ENCODE measurements at regions not wholly inside any gene's neighbourhood (a gene's known extent, or its start where the extent isn't known, plus 50 kb on each side); places are given as distances from the start of the nearest gene placed in this dataset.

DNA sequence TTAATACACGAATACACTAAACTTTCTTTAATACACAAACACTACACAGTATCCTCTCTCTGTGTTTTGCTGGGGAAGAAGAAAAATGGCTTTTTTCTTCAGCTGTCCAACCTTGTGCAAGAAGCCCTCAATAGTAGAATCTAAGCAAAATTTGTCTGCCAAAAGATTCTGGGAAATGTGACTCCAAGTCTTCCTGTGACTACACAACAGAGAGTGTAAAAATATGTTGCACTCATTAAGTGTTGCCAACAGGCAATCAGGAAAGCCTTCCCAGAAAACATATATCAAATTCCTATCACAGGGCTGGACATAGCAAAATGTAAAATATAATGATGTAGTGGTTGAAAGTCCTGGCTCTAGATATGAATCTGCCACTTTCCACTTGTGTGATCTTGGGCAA is 825.1 kb upstream of the ZWINT start:
- no TSS peak for BruUV-seq (replicated peaks)
- no peak for DNase-seq
- CTCF ChIA-PET = no interaction called here
- H3K4me1 Mint-ChIP-seq (ENCODE audit: low read depth, unreplicated experiment) = no peaks in the 10 kb centered on the region
- H3K9me3 ChIP-seq = peaks cover 4% of the 10 kb centered on the region; the same call in 1 of the 2 replicates
- no peaks in the 10 kb centered on the region for H3K36me3 ChIP-seq (ENCODE audit: control insufficient read depth, insufficient read depth, low read length)
- peaks cover 13% of the 10 kb centered on the region for H3K9me3 Mint-ChIP-seq (ENCODE audit: unreplicated experiment)
- intact Hi-C loops (cut with micrococcal nuclease; ENCODE audit: unreplicated experiment) = no loop called here
- H3K4me3 Mint-ChIP-seq (ENCODE audit: unreplicated experiment) = no peak overlapping the region
- no peaks in the 10 kb centered on the region for H3K4me1 ChIP-seq
- H3K4me3 ChIP-seq (ENCODE audit: low read depth, low read length) = no peak overlapping the region
- no peaks in the 10 kb centered on the region for H3K27me3 Mint-ChIP-seq (ENCODE audit: insufficient read depth, unreplicated experiment)
- no peak overlapping the region for H3K27ac Mint-ChIP-seq (ENCODE audit: unreplicated experiment)
- H3K27me3 ChIP-seq (replicated peaks; ENCODE audit: control insufficient read depth, insufficient read depth, low read length) = no peaks in the 10 kb centered on the region
- TF ChIP-seq CTCF (IDR thresholded peaks at IDR 0.05; ENCODE audit: insufficient read depth in 1 of 2, low read depth in 1 of 2, low read length in 1 of 2, severe bottlenecking in 1 of 2, unreplicated experiment in 1 of 2) = no peak
- H3K36me3 Mint-ChIP-seq (ENCODE audit: insufficient read depth, unreplicated experiment) = no peaks in the 10 kb centered on the region
- POLR2A ChIA-PET = no interaction called here

DNA sequence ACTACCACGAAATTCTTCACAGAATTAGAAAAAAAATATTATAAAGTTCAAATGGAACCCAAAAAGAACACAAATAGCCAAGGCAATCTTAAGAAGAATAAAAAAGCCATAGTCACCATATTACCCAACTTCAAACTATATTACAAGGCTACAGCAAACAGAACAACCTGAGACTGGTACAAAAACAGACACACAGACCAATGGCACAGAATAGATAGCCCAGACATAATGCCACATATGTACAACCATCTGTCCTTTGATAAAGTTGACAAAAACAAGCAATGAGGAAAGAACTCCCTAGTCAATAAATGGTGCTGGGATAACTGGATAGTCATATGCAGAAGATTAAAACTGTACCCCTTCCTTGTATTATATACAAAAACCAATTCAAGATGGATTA is 808.5 kb upstream of the ZWINT start:
- no peaks in the 10 kb centered on the region for H3K36me3 Mint-ChIP-seq (ENCODE audit: insufficient read depth, unreplicated experiment)
- CTCF ChIA-PET = no interaction called here
- POLR2A ChIA-PET = no interaction called here
- no TSS peak for BruUV-seq (replicated peaks)
- no peak for TF ChIP-seq CTCF (IDR thresholded peaks at IDR 0.05; ENCODE audit: insufficient read depth in 1 of 2, low read depth in 1 of 2, low read length in 1 of 2, severe bottlenecking in 1 of 2, unreplicated experiment in 1 of 2)
- intact Hi-C loops (cut with micrococcal nuclease; ENCODE audit: unreplicated experiment) = no loop called here
- H3K4me3 Mint-ChIP-seq (ENCODE audit: unreplicated experiment) = no peak overlapping the region
- H3K9me3 Mint-ChIP-seq (ENCODE audit: unreplicated experiment) = peaks cover 9% of the 10 kb centered on the region
- DNase-seq = no peak
- H3K36me3 ChIP-seq (ENCODE audit: control insufficient read depth, insufficient read depth, low read length) = no peaks in the 10 kb centered on the region
- peaks cover 4% of the 10 kb centered on the region for H3K9me3 ChIP-seq
- no peaks in the 10 kb centered on the region for H3K4me1 Mint-ChIP-seq (ENCODE audit: low read depth, unreplicated experiment)
- H3K4me3 ChIP-seq (ENCODE audit: low read depth, low read length) = no peak overlapping the region
- peaks cover 3% of the 10 kb centered on the region for H3K27me3 Mint-ChIP-seq (ENCODE audit: insufficient read depth, unreplicated experiment)
- no peaks in the 10 kb centered on the region for H3K4me1 ChIP-seq
- H3K27me3 ChIP-seq (replicated peaks; ENCODE audit: control insufficient read depth, insufficient read depth, low read length) = no peaks in the 10 kb centered on the region
- no peak overlapping the region for H3K27ac Mint-ChIP-seq (ENCODE audit: unreplicated experiment)

- intact Hi-C loops (cut with micrococcal nuclease; ENCODE audit: unreplicated experiment) = no loop called here
- CTCF ChIA-PET = no interaction called here
- H3K4me1 ChIP-seq = no peaks in the 10 kb centered on the region
- H3K4me3 ChIP-seq (ENCODE audit: low read depth, low read length) = no peak overlapping the region
- H3K27me3 ChIP-seq (replicated peaks; ENCODE audit: control insufficient read depth, insufficient read depth, low read length) = no peaks in the 10 kb centered on the region
- no peak overlapping the region for H3K4me3 Mint-ChIP-seq (ENCODE audit: unreplicated experiment)
- no peak for TF ChIP-seq CTCF (IDR thresholded peaks at IDR 0.05; ENCODE audit: insufficient read depth in 1 of 2, low read depth in 1 of 2, low read length in 1 of 2, severe bottlenecking in 1 of 2, unreplicated experiment in 1 of 2)
- H3K9me3 ChIP-seq = no peaks in the 10 kb centered on the region
- H3K27ac Mint-ChIP-seq (ENCODE audit: unreplicated experiment) = no peak overlapping the region
- DNase-seq = no peak
- no peaks in the 10 kb centered on the region for H3K36me3 Mint-ChIP-seq (ENCODE audit: insufficient read depth, unreplicated experiment)
- H3K4me1 Mint-ChIP-seq (ENCODE audit: low read depth, unreplicated experiment) = no peaks in the 10 kb centered on the region
- BruUV-seq (replicated peaks) = no TSS peak
- no peaks in the 10 kb centered on the region for H3K36me3 ChIP-seq (ENCODE audit: control insufficient read depth, insufficient read depth, low read length)
- peaks cover 9% of the 10 kb centered on the region for H3K9me3 Mint-ChIP-seq (ENCODE audit: unreplicated experiment)
- no peaks in the 10 kb centered on the region for H3K27me3 Mint-ChIP-seq (ENCODE audit: insufficient read depth, unreplicated experiment)
- POLR2A ChIA-PET = no interaction called here
Observed at GRCh38 chr10:57168611-57169240, 807.7 kb upstream of the ZWINT start.

Measured in Caco-2 (cell line).